IMR-90 (cell line): ENCODE measurements at regions not wholly inside any gene's neighbourhood (a gene's known extent, or its start where the extent isn't known, plus 50 kb on each side); places are given as distances from the start of the nearest gene placed in this dataset.

Experiments used
- ATAC-seq: fragments of 200-7000 bp; cut with Tn5 transposase; 2 replicates; pipeline ENCODE4 v1.9.1; 2020; ENCODE audit warnings: low read depth, mild to moderate bottlenecking, moderate library complexity
- BruUV-seq: library from RNA; stranded (reverse); fragments of 400-500 nt; replicated peaks from 2 replicates; lab custom pipeline; 2021; lab: Mats Ljungman, UMichigan
- CTCF ChIA-PET: fragments of 300-600 bp; formaldehyde crosslinking; extraction: SDS; loops from one replicate; lab custom pipeline; 2021; ENCODE audit warnings: antibody characterized with exemption; lab: Yijun Ruan, JAX
- POLR2A ChIA-PET: fragments of 300-600 bp; sonication (Branson Sonifier 250); formaldehyde crosslinking; loops from one replicate; lab custom pipeline; 2022; ENCODE audit warnings: antibody characterized with exemption; ENCODE audit not compliant: unreplicated experiment; lab: Charles Lee
- DNase-seq: peaks from one replicate; pipeline ENCODE4 v3.0.0; 2013
- H2AFZ ChIP-seq: replicated peaks from 2 replicates; pipeline ENCODE3; 2013; ENCODE audit warnings: low read length, mild to moderate bottlenecking; ENCODE audit not compliant: poor library complexity
- H2AK5ac ChIP-seq: 2 replicates; pipeline ENCODE4 v1.6.1; 2013; ENCODE audit warnings: low read depth, low read length, inconsistent platforms
- H2AK9ac ChIP-seq: replicated peaks from 2 replicates; pipeline ENCODE3; 2013; ENCODE audit warnings: mild to moderate bottlenecking, low read depth, low read length, moderate library complexity; ENCODE audit not compliant: poor library complexity
- H2BK120ac ChIP-seq: 2 replicates; pipeline ENCODE4 v1.6.1; 2013; ENCODE audit warnings: low read depth, low read length, inconsistent platforms
- H2BK15ac ChIP-seq: 3 replicates; pipeline ENCODE4 v1.6.1; 2013; ENCODE audit warnings: low read depth, low read length, inconsistent platforms
- H2BK20ac ChIP-seq: 2 replicates; pipeline ENCODE4 v1.6.1; 2013; ENCODE audit warnings: low read depth, mild to moderate bottlenecking, inconsistent platforms, low read length, moderate library complexity
- H2BK5ac ChIP-seq: 2 replicates; pipeline ENCODE4 v1.6.1; 2013; ENCODE audit warnings: mild to moderate bottlenecking, low read depth, low read length, inconsistent platforms; ENCODE audit not compliant: poor library complexity, severe bottlenecking
- H3K14ac ChIP-seq: replicated peaks from 2 replicates; pipeline ENCODE4 v1.6.1; 2013; ENCODE audit warnings: low read depth, low read length, inconsistent platforms
- H3K18ac ChIP-seq: 2 replicates; pipeline ENCODE4 v1.6.1; 2013; ENCODE audit warnings: low read depth, low read length, control low read depth
- H3K23ac ChIP-seq: 2 replicates; pipeline ENCODE4 v1.6.1; 2013; ENCODE audit warnings: low read depth, low read length, inconsistent platforms
- H3K27ac ChIP-seq: 2 replicates; pipeline ENCODE4 v1.5.1; 2013; ENCODE audit warnings: mild to moderate bottlenecking, control low read depth, low read length; ENCODE audit not compliant: insufficient read depth
- H3K27me3 ChIP-seq: 2 replicates; pipeline ENCODE4 v1.6.1; 2013; ENCODE audit warnings: low read length; ENCODE audit not compliant: control insufficient read depth, insufficient read depth
- H3K36me3 ChIP-seq: 2 replicates; pipeline ENCODE4 v1.6.1; 2013; ENCODE audit warnings: low read length, mixed read lengths; ENCODE audit not compliant: control insufficient read depth, insufficient read depth
- H3K4ac ChIP-seq: 2 replicates; pipeline ENCODE4 v1.6.1; 2013; ENCODE audit warnings: low read depth, low read length, inconsistent platforms
- H3K4me1 ChIP-seq: 2 replicates; pipeline ENCODE4 v1.6.1; 2013; ENCODE audit warnings: low read length, mixed read lengths; ENCODE audit not compliant: control insufficient read depth, insufficient read depth
- H3K4me2 ChIP-seq: 2 replicates; pipeline ENCODE4 v1.6.1; 2013; ENCODE audit warnings: low read depth, mild to moderate bottlenecking, control low read depth, low read length, moderate library complexity
- H3K4me3 ChIP-seq: 2 replicates; pipeline ENCODE4 v1.5.1; 2013; ENCODE audit warnings: low read depth, mild to moderate bottlenecking, control low read depth, low read length, moderate library complexity; ENCODE audit not compliant: insufficient read depth
- H3K56ac ChIP-seq: 2 replicates; pipeline ENCODE4 v1.6.1; 2013; ENCODE audit warnings: low read length, inconsistent platforms; ENCODE audit not compliant: insufficient read depth; ENCODE audit errors: extremely low read depth
- H3K79me1 ChIP-seq, 2 experiments: 2 replicates each; pipeline ENCODE4 v1.6.1; 2013; ENCODE audit warnings: low read length in 2 of 2, inconsistent platforms in 1 of 2, low read depth in 1 of 2
- H3K9ac ChIP-seq: 2 replicates; pipeline ENCODE4 v1.6.1; 2013; ENCODE audit warnings: low read depth, low read length, control low read depth
- H3K9me1 ChIP-seq: 2 replicates; pipeline ENCODE4 v1.6.1; 2013; ENCODE audit warnings: low read length, inconsistent platforms; ENCODE audit not compliant: insufficient read depth
- H3K9me3 ChIP-seq: 2 replicates; pipeline ENCODE4 v1.6.1; 2013; ENCODE audit warnings: low read length; ENCODE audit not compliant: control insufficient read depth, insufficient read depth
- H4K20me1 ChIP-seq: 2 replicates; pipeline ENCODE4 v1.6.1; 2013; ENCODE audit warnings: low read length, inconsistent platforms; ENCODE audit not compliant: insufficient read depth
- H4K5ac ChIP-seq: 2 replicates; pipeline ENCODE4 v1.6.1; 2013; ENCODE audit warnings: mild to moderate bottlenecking, low read depth, low read length, control low read depth
- H4K8ac ChIP-seq, 2 experiments: 2 replicates each; pipeline ENCODE4 v1.6.1; 2013; ENCODE audit warnings: low read depth in 2 of 2, low read length in 2 of 2, control low read depth in 1 of 2, inconsistent platforms in 1 of 2
- H4K91ac ChIP-seq: 2 replicates; pipeline ENCODE4 v1.6.1; 2013; ENCODE audit warnings: low read depth, low read length, inconsistent platforms; ENCODE audit not compliant: insufficient read depth
- BHLHE40 ChIP-seq: fragments of 150-350 bp; IDR thresholded peaks from 2 replicates; pipeline ENCODE4 v1.6.1; 2016; ENCODE audit warnings: mild to moderate bottlenecking, low read depth, low read length
- CEBPB ChIP-seq: IDR thresholded peaks from 2 replicates; pipeline ENCODE4 v1.6.1; 2012; ENCODE audit warnings: low read depth, low read length, improper control_type of control experiment
- CHD1 ChIP-seq: IDR thresholded peaks from 2 replicates; pipeline ENCODE4 v1.6.1; 2012; ENCODE audit warnings: low read depth, low read length, improper control_type of control experiment
- FOS ChIP-seq: fragments of 150-350 bp; IDR thresholded peaks from 2 replicates; pipeline ENCODE4 v1.6.1; 2016; ENCODE audit warnings: low read depth, low read length
- MAFK ChIP-seq: IDR thresholded peaks from 2 replicates; pipeline ENCODE4 v1.6.1; 2012; ENCODE audit warnings: low read depth, low read length, improper control_type of control experiment
- MAZ ChIP-seq: IDR thresholded peaks from 2 replicates; pipeline ENCODE4 v1.6.1; 2012; ENCODE audit warnings: low read depth, mild to moderate bottlenecking, low read length, improper control_type of control experiment, moderate library complexity, borderline replicate concordance
- MXI1 ChIP-seq: IDR thresholded peaks from 2 replicates; pipeline ENCODE4 v1.6.1; 2012; ENCODE audit warnings: low read depth, mild to moderate bottlenecking, low read length, moderate library complexity, borderline replicate concordance
- NFE2L2 ChIP-seq: fragments of 150-350 bp; IDR thresholded peaks from 2 replicates; pipeline ENCODE4 v1.6.1; 2016; ENCODE audit warnings: low read depth, mild to moderate bottlenecking, low read length
- POLR2A ChIP-seq: IDR thresholded peaks from 2 replicates; pipeline ENCODE4 v1.6.1; 2012; ENCODE audit warnings: mild to moderate bottlenecking, low read depth, low read length
- RAD21 ChIP-seq: IDR thresholded peaks from 2 replicates; pipeline ENCODE4 v1.6.1; 2012; ENCODE audit warnings: low read length, improper control_type of control experiment
- RCOR1 ChIP-seq: IDR thresholded peaks from 2 replicates; pipeline ENCODE4 v1.6.1; 2012; ENCODE audit warnings: mild to moderate bottlenecking, low read length, improper control_type of control experiment; ENCODE audit not compliant: insufficient replicate concordance
- RFX5 ChIP-seq: IDR thresholded peaks from 2 replicates; pipeline ENCODE4 v1.8.0; 2012; ENCODE audit warnings: low read depth, mild to moderate bottlenecking, low read length, moderate library complexity
- SMC3 ChIP-seq: fragments of 150-350 bp; IDR thresholded peaks from 2 replicates; pipeline ENCODE4 v1.6.1; 2016; ENCODE audit warnings: low read depth, mild to moderate bottlenecking, antibody characterized with exemption, low read length, moderate library complexity
- WGBS, 2 experiments: methylation state at CpG; one replicate each; pipeline versions ENCODE4 v1.1.5 to v1.1.7; 2013; ENCODE audit warnings: missing lambda C conversion rate in 2 of 2; ENCODE audit not compliant: insufficient read length in 1 of 2; ENCODE audit errors: extremely low coverage in 2 of 2; 5-methylcytosine and 5-hydroxymethylcytosine counted together
- dilution Hi-C: fragments of 300-500 bp; cut with HindIII; formaldehyde crosslinking; loops from one replicate; pipeline ENCODE4 v1.14.3; 2018; ENCODE audit warnings: low sequenced_read_pairs; ENCODE audit not compliant: unreplicated experiment
- in situ Hi-C: fragments of 300-500 bp; cut with MboI; formaldehyde crosslinking; loops from 3 replicates; pipeline ENCODE4 v1.14.3; 2019; ENCODE audit warnings: low sequenced_read_pairs, inconsistent platforms, mixed read lengths
- intact Hi-C: fragments of 100-400 bp; cut with micrococcal nuclease; formaldehyde crosslinking; loops from 2 replicates; pipeline ENCODE4 v1.10.0; 2022
- TF ChIP-seq, protein P1 (sequence below): fragments of 150-350 bp; IDR thresholded peaks from 2 replicates; pipeline ENCODE4 v1.6.1; 2016; ENCODE audit warnings: low read depth, mild to moderate bottlenecking, low read length, moderate library complexity, borderline replicate concordance
- TF ChIP-seq, protein P2 (sequence below): fragments of 150-350 bp; IDR thresholded peaks from 2 replicates; pipeline ENCODE4 v1.6.1; 2017; ENCODE audit warnings: mild to moderate bottlenecking, antibody characterized with exemption, low read length, low read depth
- TF ChIP-seq, protein P3 (sequence below): conservative IDR thresholded peaks from 2 replicates; pipeline ENCODE4 v1.5.1; 2012; ENCODE audit warnings: mild to moderate bottlenecking, low read depth, low read length, improper control_type of control experiment

DNA sequence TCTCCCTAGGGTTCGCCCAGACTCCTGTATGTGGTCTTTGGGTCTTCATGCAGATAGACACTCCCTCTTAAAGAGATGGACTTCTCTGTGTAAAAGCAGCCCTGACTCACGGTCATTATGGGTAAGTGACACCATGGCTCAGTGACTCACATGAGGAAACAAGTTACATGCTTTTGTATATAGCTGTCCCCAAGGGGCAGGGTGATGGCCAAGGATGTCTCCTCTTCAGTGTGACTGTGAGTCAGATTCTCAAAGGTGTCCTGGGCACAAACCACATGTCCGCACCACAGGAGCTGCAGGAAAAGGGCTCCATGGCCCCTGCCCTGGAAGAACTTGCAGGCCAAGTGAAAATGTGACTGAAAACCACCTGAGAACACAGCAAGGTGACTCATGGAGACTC, 380.4 kb downstream of the NPHP4 start:
- no peak overlapping the region for H2AK9ac ChIP-seq
- WGBS, 2 experiments = no CpG with 5 or more reads among the region's 3 CpGs
- H3K56ac ChIP-seq = no peak overlapping the region
- H3K27me3 ChIP-seq = no peaks in the 10 kb centered on the region
- peaks cover 25% of the 10 kb centered on the region; the same call in 1 of the 2 replicates for H3K9me3 ChIP-seq
- in situ Hi-C loops (no loop called here), dilution Hi-C loops (no loop called here), intact Hi-C loops (no loop called here)
- ChIA-PET CTCF (no interaction called here), POLR2A (no interaction called here)
- H3K4me1 ChIP-seq = no peaks in the 10 kb centered on the region
- ATAC-seq (no peak), DNase-seq (no peak)
- H3K4me2 ChIP-seq = no peak overlapping the region
- no peak overlapping the region for H3K9ac ChIP-seq
- H2BK5ac ChIP-seq = no peak overlapping the region
- no peak overlapping the region for H3K23ac ChIP-seq
- TF ChIP-seq MAZ (no peak), MAFK (no peak), NFE2L2 (no peak), FOS (no peak), SMC3 (no peak), BHLHE40 (no peak), RFX5 (no peak), MXI1 (no peak), RCOR1 (no peak), CEBPB (no peak), CHD1 (no peak), POLR2A (no peak), RAD21 (no peak)
- TF ChIP-seq, protein P1, sequence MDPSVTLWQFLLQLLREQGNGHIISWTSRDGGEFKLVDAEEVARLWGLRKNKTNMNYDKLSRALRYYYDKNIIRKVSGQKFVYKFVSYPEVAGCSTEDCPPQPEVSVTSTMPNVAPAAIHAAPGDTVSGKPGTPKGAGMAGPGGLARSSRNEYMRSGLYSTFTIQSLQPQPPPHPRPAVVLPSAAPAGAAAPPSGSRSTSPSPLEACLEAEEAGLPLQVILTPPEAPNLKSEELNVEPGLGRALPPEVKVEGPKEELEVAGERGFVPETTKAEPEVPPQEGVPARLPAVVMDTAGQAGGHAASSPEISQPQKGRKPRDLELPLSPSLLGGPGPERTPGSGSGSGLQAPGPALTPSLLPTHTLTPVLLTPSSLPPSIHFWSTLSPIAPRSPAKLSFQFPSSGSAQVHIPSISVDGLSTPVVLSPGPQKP = no peak
- TF ChIP-seq, protein P2, sequence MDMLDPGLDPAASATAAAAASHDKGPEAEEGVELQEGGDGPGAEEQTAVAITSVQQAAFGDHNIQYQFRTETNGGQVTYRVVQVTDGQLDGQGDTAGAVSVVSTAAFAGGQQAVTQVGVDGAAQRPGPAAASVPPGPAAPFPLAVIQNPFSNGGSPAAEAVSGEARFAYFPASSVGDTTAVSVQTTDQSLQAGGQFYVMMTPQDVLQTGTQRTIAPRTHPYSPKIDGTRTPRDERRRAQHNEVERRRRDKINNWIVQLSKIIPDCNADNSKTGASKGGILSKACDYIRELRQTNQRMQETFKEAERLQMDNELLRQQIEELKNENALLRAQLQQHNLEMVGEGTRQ = no peak
- TF ChIP-seq, protein P3, sequence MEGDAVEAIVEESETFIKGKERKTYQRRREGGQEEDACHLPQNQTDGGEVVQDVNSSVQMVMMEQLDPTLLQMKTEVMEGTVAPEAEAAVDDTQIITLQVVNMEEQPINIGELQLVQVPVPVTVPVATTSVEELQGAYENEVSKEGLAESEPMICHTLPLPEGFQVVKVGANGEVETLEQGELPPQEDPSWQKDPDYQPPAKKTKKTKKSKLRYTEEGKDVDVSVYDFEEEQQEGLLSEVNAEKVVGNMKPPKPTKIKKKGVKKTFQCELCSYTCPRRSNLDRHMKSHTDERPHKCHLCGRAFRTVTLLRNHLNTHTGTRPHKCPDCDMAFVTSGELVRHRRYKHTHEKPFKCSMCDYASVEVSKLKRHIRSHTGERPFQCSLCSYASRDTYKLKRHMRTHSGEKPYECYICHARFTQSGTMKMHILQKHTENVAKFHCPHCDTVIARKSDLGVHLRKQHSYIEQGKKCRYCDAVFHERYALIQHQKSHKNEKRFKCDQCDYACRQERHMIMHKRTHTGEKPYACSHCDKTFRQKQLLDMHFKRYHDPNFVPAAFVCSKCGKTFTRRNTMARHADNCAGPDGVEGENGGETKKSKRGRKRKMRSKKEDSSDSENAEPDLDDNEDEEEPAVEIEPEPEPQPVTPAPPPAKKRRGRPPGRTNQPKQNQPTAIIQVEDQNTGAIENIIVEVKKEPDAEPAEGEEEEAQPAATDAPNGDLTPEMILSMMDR = no peak
- no peak overlapping the region for H2BK20ac ChIP-seq
- no peaks in the 10 kb centered on the region for H3K36me3 ChIP-seq
- H2AK5ac ChIP-seq = no peak overlapping the region
- H3K4me3 ChIP-seq = no peak overlapping the region
- H2BK15ac ChIP-seq = no peak overlapping the region
- H4K5ac ChIP-seq = no peak overlapping the region
- no peak overlapping the region for H4K91ac ChIP-seq
- no peak overlapping the region for H4K8ac ChIP-seq
- BruUV-seq = no TSS peak
- H3K9me1 ChIP-seq = no peaks in the 10 kb centered on the region
- no peak overlapping the region for H3K27ac ChIP-seq
- H4K20me1 ChIP-seq = no peaks in the 10 kb centered on the region
- H2AFZ ChIP-seq = no peak overlapping the region
- H3K4ac ChIP-seq = no peak overlapping the region
- H3K79me1 ChIP-seq = no peaks in the 10 kb centered on the region
- H2BK120ac ChIP-seq = no peak overlapping the region
- H3K18ac ChIP-seq = no peak overlapping the region
- no peak overlapping the region for H3K14ac ChIP-seq
